ENCODE measurements at regions not wholly inside any gene's neighbourhood (a gene's known extent, or its start where the extent isn't known, plus 50 kb on each side); places are given as distances from the start of the nearest gene placed in this dataset.

- H3K27ac ChIP-seq, result no peak overlapping the region
- H3K4me2 ChIP-seq (ENCODE audit: unreplicated experiment), result no peak overlapping the region
- no peaks in the 10 kb centered on the region for H3K4me1 ChIP-seq (ENCODE audit: insufficient read depth)
- H3K36me3 ChIP-seq (ENCODE audit: low read depth), result no peaks in the 10 kb centered on the region
- in situ Hi-C loops (cut with MboI), result no loop called here
- H3K4me3 ChIP-seq, result no peak overlapping the region
- H3F3A ChIP-seq (ENCODE audit: insufficient read depth), result no peaks in the 10 kb centered on the region
- H4K20me1 ChIP-seq (ENCODE audit: insufficient read depth), result no peaks in the 10 kb centered on the region
- no peak overlapping the region for H3K9ac ChIP-seq
- no peak overlapping the region for H2AFZ ChIP-seq
- WGBS, 2 experiments (ENCODE audit: low coverage in 1 of 2, low lambda C conversion rate in 2 of 2, missing lambda C conversion rate in 2 of 2), result 14 to 16% methylated on average over 6 of the region's 6 CpGs
- no peak for DNase-seq
- no peaks in the 10 kb centered on the region for H3K9me2 ChIP-seq (ENCODE audit: insufficient read depth)
- H3K27me3 ChIP-seq (replicated peaks; ENCODE audit: insufficient read depth), result no peaks in the 10 kb centered on the region
- no peaks in the 10 kb centered on the region for H3K9me3 ChIP-seq (ENCODE audit: low read depth)
- TF ChIP-seq EZH2 (IDR thresholded peaks at IDR 0.05; ENCODE audit: insufficient read depth, poor library complexity, severe bottlenecking) (no peak), EZH2phosphoT487 (IDR thresholded peaks at IDR 0.05; ENCODE audit: insufficient read depth, low read depth) (no peak)
- H3K79me2 ChIP-seq (ENCODE audit: insufficient read depth), result no peaks in the 10 kb centered on the region
These were observed 757.2 kb downstream of the GALR1 start for GRCh38 chr18:78006774-78007260.

GRCh38 chr18:78010363-78010762 lies 760.7 kb downstream of the GALR1 start:
- TF ChIP-seq EZH2 (IDR thresholded peaks at IDR 0.05; ENCODE audit: insufficient read depth, poor library complexity, severe bottlenecking) (no peak), EZH2phosphoT487 (IDR thresholded peaks at IDR 0.05; ENCODE audit: insufficient read depth, low read depth) (no peak)
- no peak overlapping the region for H2AFZ ChIP-seq
- no peak overlapping the region for H3K4me3 ChIP-seq
- no peaks in the 10 kb centered on the region for H3K9me2 ChIP-seq (ENCODE audit: insufficient read depth)
- no peaks in the 10 kb centered on the region for H3K36me3 ChIP-seq (ENCODE audit: low read depth)
- in situ Hi-C loops (cut with MboI), result no loop called here
- H3K4me2 ChIP-seq (ENCODE audit: unreplicated experiment), result no peak overlapping the region
- H3K9ac ChIP-seq, result no peak overlapping the region
- H3K27ac ChIP-seq, result no peak overlapping the region
- no peaks in the 10 kb centered on the region for H4K20me1 ChIP-seq (ENCODE audit: insufficient read depth)
- H3F3A ChIP-seq (ENCODE audit: insufficient read depth), result no peaks in the 10 kb centered on the region
- no peak for DNase-seq
- H3K4me1 ChIP-seq (ENCODE audit: insufficient read depth), result no peaks in the 10 kb centered on the region
- no peaks in the 10 kb centered on the region for H3K9me3 ChIP-seq (ENCODE audit: low read depth)
- H3K79me2 ChIP-seq (ENCODE audit: insufficient read depth), result no peaks in the 10 kb centered on the region
- no peaks in the 10 kb centered on the region for H3K27me3 ChIP-seq (replicated peaks; ENCODE audit: insufficient read depth)

- Histone ChIP-seq H3F3A (ENCODE audit: insufficient read depth) (no peaks in the 10 kb centered on the region), H3K9ac (no peak overlapping the region), H3K9me3 (ENCODE audit: low read depth) (no peaks in the 10 kb centered on the region), H3K9me2 (ENCODE audit: insufficient read depth) (no peaks in the 10 kb centered on the region), H3K79me2 (ENCODE audit: insufficient read depth) (no peaks in the 10 kb centered on the region), H3K27ac (no peak overlapping the region), H3K4me2 (ENCODE audit: unreplicated experiment) (no peak overlapping the region), H3K36me3 (ENCODE audit: low read depth) (no peaks in the 10 kb centered on the region), H4K20me1 (ENCODE audit: insufficient read depth) (no peaks in the 10 kb centered on the region), H3K4me3 (no peak overlapping the region), H3K4me1 (ENCODE audit: insufficient read depth) (no peaks in the 10 kb centered on the region), H2AFZ (no peak overlapping the region), H3K27me3 (replicated peaks; ENCODE audit: insufficient read depth) (no peaks in the 10 kb centered on the region)
- no peak for TF ChIP-seq EZH2 (IDR thresholded peaks at IDR 0.05; ENCODE audit: insufficient read depth, poor library complexity, severe bottlenecking)
- TF ChIP-seq EZH2phosphoT487 (IDR thresholded peaks at IDR 0.05; ENCODE audit: insufficient read depth, low read depth), result no peak
- in situ Hi-C loops (cut with MboI), result no loop called here
- 43 to 44% methylated on average over 8 of the region's 8 CpGs for WGBS, 2 experiments (ENCODE audit: low coverage in 1 of 2, low lambda C conversion rate in 2 of 2, missing lambda C conversion rate in 2 of 2)
- no peak for DNase-seq
These were observed 768.2 kb downstream of the GALR1 start for GRCh38 chr18:78017869-78018268.

GRCh38 chr18:78021196-78021595 lies 771.5 kb downstream of the GALR1 start:
- Histone ChIP-seq H3K9me3 (ENCODE audit: low read depth) (no peaks in the 10 kb centered on the region), H3K4me2 (ENCODE audit: unreplicated experiment) (no peak overlapping the region), H2AFZ (no peak overlapping the region), H3K4me3 (no peak overlapping the region), H3K9ac (no peak overlapping the region), H3K36me3 (ENCODE audit: low read depth) (no peaks in the 10 kb centered on the region), H3K4me1 (ENCODE audit: insufficient read depth) (no peaks in the 10 kb centered on the region), H3K27me3 (replicated peaks; ENCODE audit: insufficient read depth) (no peaks in the 10 kb centered on the region), H3K9me2 (ENCODE audit: insufficient read depth) (no peaks in the 10 kb centered on the region), H3K79me2 (ENCODE audit: insufficient read depth) (no peaks in the 10 kb centered on the region), H3K27ac (no peak overlapping the region), H4K20me1 (ENCODE audit: insufficient read depth) (no peaks in the 10 kb centered on the region), H3F3A (ENCODE audit: insufficient read depth) (no peaks in the 10 kb centered on the region)
- DNase-seq, result no peak
- WGBS, 2 experiments (ENCODE audit: low coverage in 1 of 2, low lambda C conversion rate in 2 of 2, missing lambda C conversion rate in 2 of 2), result 15 to 24% methylated on average over 3 of the region's 3 CpGs
- in situ Hi-C loops (cut with MboI), result no loop called here
- TF ChIP-seq EZH2phosphoT487 (IDR thresholded peaks at IDR 0.05; ENCODE audit: insufficient read depth, low read depth) (no peak), EZH2 (IDR thresholded peaks at IDR 0.05; ENCODE audit: insufficient read depth, poor library complexity, severe bottlenecking) (no peak)

GRCh38 chr18:78031589-78031988 lies 781.9 kb downstream of the GALR1 start:
- H2AFZ ChIP-seq, result no peak overlapping the region
- H3K27me3 ChIP-seq (replicated peaks; ENCODE audit: insufficient read depth), result no peaks in the 10 kb centered on the region
- TF ChIP-seq EZH2phosphoT487 (IDR thresholded peaks at IDR 0.05; ENCODE audit: insufficient read depth, low read depth), result no peak
- no peak for TF ChIP-seq EZH2 (IDR thresholded peaks at IDR 0.05; ENCODE audit: insufficient read depth, poor library complexity, severe bottlenecking)
- no peaks in the 10 kb centered on the region for H3K36me3 ChIP-seq (ENCODE audit: low read depth)
- no peaks in the 10 kb centered on the region for H3K9me2 ChIP-seq (ENCODE audit: insufficient read depth)
- no peaks in the 10 kb centered on the region for H4K20me1 ChIP-seq (ENCODE audit: insufficient read depth)
- H3K79me2 ChIP-seq (ENCODE audit: insufficient read depth), result no peaks in the 10 kb centered on the region
- no peak overlapping the region for H3K4me2 ChIP-seq (ENCODE audit: unreplicated experiment)
- no peaks in the 10 kb centered on the region for H3F3A ChIP-seq (ENCODE audit: insufficient read depth)
- no peak overlapping the region for H3K27ac ChIP-seq
- no peak overlapping the region for H3K9ac ChIP-seq
- no peak for DNase-seq
- no peaks in the 10 kb centered on the region for H3K4me1 ChIP-seq (ENCODE audit: insufficient read depth)
- H3K4me3 ChIP-seq, result no peak overlapping the region
- no peaks in the 10 kb centered on the region for H3K9me3 ChIP-seq (ENCODE audit: low read depth)
- 23 to 32% methylated on average over 6 of the region's 6 CpGs for WGBS, 2 experiments (ENCODE audit: low coverage in 1 of 2, low lambda C conversion rate in 2 of 2, missing lambda C conversion rate in 2 of 2)
- in situ Hi-C loops (cut with MboI), result no loop called here
